WTC11 (cell line): ENCODE measurements at regions not wholly inside any gene's neighbourhood (a gene's known extent, or its start where the extent isn't known, plus 50 kb on each side); places are given as distances from the start of the nearest gene placed in this dataset.

Source experiments
- ATAC-seq: fragments of 200-7000 bp; cut with Tn5 transposase; 2 replicates; pipeline ENCODE4 v1.10.0; 2021; ENCODE audit warnings: mild to moderate bottlenecking, moderate library complexity
- CTCF ChIA-PET: fragments of 300-600 bp; sonication (Branson Sonifier 250); formaldehyde crosslinking; loops from one replicate; lab custom pipeline; 2021; ENCODE audit warnings: antibody characterized with exemption; lab: Charles Lee
- POLR2A ChIA-PET: fragments of 350-600 bp; sonication (Branson Sonifier 250); formaldehyde crosslinking; loops from one replicate; lab custom pipeline; 2021; ENCODE audit warnings: antibody characterized with exemption; lab: Charles Lee
- DNase-seq: peaks from one replicate; pipeline ENCODE4 v3.0.0; 2021; ENCODE audit warnings: low spot score
- H3K27ac Mint-ChIP-seq: 2 replicates; pipeline ENCODE4 v1.8.0; 2021; ENCODE audit warnings: mixed read lengths
- H3K27me3 Mint-ChIP-seq: 2 replicates; pipeline ENCODE4 v1.8.0; 2021; ENCODE audit warnings: low read depth, mild to moderate bottlenecking, moderate library complexity, mixed read lengths
- H3K36me3 Mint-ChIP-seq: 2 replicates; pipeline ENCODE4 v1.8.0; 2021; ENCODE audit warnings: mixed read lengths
- H3K4me1 Mint-ChIP-seq: 2 replicates; pipeline ENCODE4 v1.8.0; 2022; ENCODE audit warnings: mixed read lengths
- H3K4me3 Mint-ChIP-seq: 2 replicates; pipeline ENCODE4 v1.8.0; 2021; ENCODE audit warnings: mild to moderate bottlenecking, moderate library complexity, mixed read lengths
- H3K9me3 Mint-ChIP-seq: 2 replicates; pipeline ENCODE4 v1.8.0; 2021; ENCODE audit warnings: mixed read lengths
- AR ChIP-seq: fragments of 250-450 bp; sonication (Bioruptor Pico); IDR thresholded peaks from 2 replicates; pipeline ENCODE4 v1.9.0; 2021; ENCODE audit warnings: mild to moderate bottlenecking
- ATF1 ChIP-seq: sonication (generic); formaldehyde crosslinking; IDR thresholded peaks from 2 replicates; pipeline ENCODE4 v1.8.1; 2023; ENCODE audit warnings: mild to moderate bottlenecking, moderate library complexity, missing genetic modification reagents
- CREM ChIP-seq: sonication (generic); formaldehyde crosslinking; IDR thresholded peaks from 2 replicates; pipeline ENCODE4 v1.8.1; 2022; ENCODE audit warnings: mild to moderate bottlenecking, missing genetic modification reagents, moderate library complexity
- FOXP1 ChIP-seq: sonication (generic); formaldehyde crosslinking; IDR thresholded peaks from 2 replicates; pipeline ENCODE4 v1.8.0; 2022; ENCODE audit warnings: missing genetic modification reagents, mild to moderate bottlenecking, moderate library complexity, borderline replicate concordance
- GABPB1 ChIP-seq: sonication (generic); formaldehyde crosslinking; IDR thresholded peaks from 2 replicates; pipeline ENCODE4 v1.8.1; 2023; ENCODE audit warnings: mild to moderate bottlenecking, missing genetic modification reagents
- JAZF1 ChIP-seq: fragments of 250-450 bp; sonication (Bioruptor Pico); IDR thresholded peaks from 2 replicates; pipeline ENCODE4 v1.9.0; 2021; ENCODE audit warnings: moderate library complexity, mild to moderate bottlenecking, inconsistent platforms
- KAT7 ChIP-seq: sonication (generic); formaldehyde crosslinking; IDR thresholded peaks from 2 replicates; pipeline ENCODE4 v1.8.1; 2023; ENCODE audit warnings: missing genetic modification reagents, mild to moderate bottlenecking, borderline replicate concordance
- NR1H2 ChIP-seq: sonication (generic); formaldehyde crosslinking; IDR thresholded peaks from 2 replicates; pipeline ENCODE4 v1.9.0; 2021; ENCODE audit warnings: mild to moderate bottlenecking, moderate library complexity, missing genetic modification reagents
- PREB ChIP-seq: sonication (generic); formaldehyde crosslinking; IDR thresholded peaks from 2 replicates; pipeline ENCODE4 v1.8.1; 2022; ENCODE audit warnings: mild to moderate bottlenecking, missing genetic modification reagents, moderate library complexity, borderline replicate concordance
- RELA ChIP-seq: sonication (generic); formaldehyde crosslinking; IDR thresholded peaks from 2 replicates; pipeline ENCODE4 v1.8.1; 2022; ENCODE audit warnings: missing genetic modification reagents, mild to moderate bottlenecking, borderline replicate concordance
- SMAD3 ChIP-seq: sonication (generic); formaldehyde crosslinking; IDR thresholded peaks from 2 replicates; pipeline ENCODE4 v1.8.0; 2022; ENCODE audit warnings: missing genetic modification reagents, mild to moderate bottlenecking, borderline replicate concordance
- TEAD1 ChIP-seq: sonication (generic); formaldehyde crosslinking; IDR thresholded peaks from 2 replicates; pipeline ENCODE4 v1.8.0; 2022; ENCODE audit warnings: mild to moderate bottlenecking, missing genetic modification reagents
- TEAD4 ChIP-seq: sonication (generic); formaldehyde crosslinking; IDR thresholded peaks from 2 replicates; pipeline ENCODE4 v1.8.0; 2022; ENCODE audit warnings: mild to moderate bottlenecking, missing genetic modification reagents
- TP53 ChIP-seq: sonication (generic); formaldehyde crosslinking; IDR thresholded peaks from 2 replicates; pipeline ENCODE4 v1.8.1; 2023; ENCODE audit warnings: mild to moderate bottlenecking, missing genetic modification reagents
- ZBTB43 ChIP-seq: sonication (generic); formaldehyde crosslinking; IDR thresholded peaks from 2 replicates; pipeline ENCODE4 v1.8.1; 2023; ENCODE audit warnings: mild to moderate bottlenecking, missing genetic modification reagents
- ZNF138 ChIP-seq: sonication (generic); formaldehyde crosslinking; conservative IDR thresholded peaks from 2 replicates; pipeline ENCODE4 v1.8.1; 2022; ENCODE audit warnings: mild to moderate bottlenecking, moderate library complexity, missing genetic modification reagents
- ZNF219 ChIP-seq: sonication (generic); formaldehyde crosslinking; IDR thresholded peaks from 2 replicates; pipeline ENCODE4 v1.8.0; 2023; ENCODE audit warnings: missing genetic modification reagents, mild to moderate bottlenecking, borderline replicate concordance
- ZNF416 ChIP-seq: fragments of 250-450 bp; sonication (Bioruptor Pico); IDR thresholded peaks from 2 replicates; pipeline ENCODE4 v1.9.0; 2021; ENCODE audit warnings: mild to moderate bottlenecking, inconsistent platforms
- ZNF423 ChIP-seq: fragments of 250-450 bp; sonication (Bioruptor Pico); IDR thresholded peaks from 2 replicates; pipeline ENCODE4 v2.1.2; 2022; ENCODE audit warnings: mild to moderate bottlenecking, moderate library complexity
- TF ChIP-seq, protein P1 (sequence below): fragments of 250-450 bp; sonication (Bioruptor Pico); IDR thresholded peaks from 2 replicates; pipeline ENCODE4 v1.9.0; 2021; ENCODE audit warnings: mild to moderate bottlenecking
- TF ChIP-seq, protein P2 (sequence below): sonication (generic); formaldehyde crosslinking; IDR thresholded peaks from 2 replicates; pipeline ENCODE4 v1.8.0; 2022; ENCODE audit warnings: missing genetic modification reagents
- TF ChIP-seq, protein P3 (sequence below): fragments of 250-450 bp; sonication (Bioruptor Pico); IDR thresholded peaks from 2 replicates; pipeline ENCODE4 v1.9.0; 2021; ENCODE audit warnings: moderate library complexity, mild to moderate bottlenecking, inconsistent platforms, borderline replicate concordance

DNA sequence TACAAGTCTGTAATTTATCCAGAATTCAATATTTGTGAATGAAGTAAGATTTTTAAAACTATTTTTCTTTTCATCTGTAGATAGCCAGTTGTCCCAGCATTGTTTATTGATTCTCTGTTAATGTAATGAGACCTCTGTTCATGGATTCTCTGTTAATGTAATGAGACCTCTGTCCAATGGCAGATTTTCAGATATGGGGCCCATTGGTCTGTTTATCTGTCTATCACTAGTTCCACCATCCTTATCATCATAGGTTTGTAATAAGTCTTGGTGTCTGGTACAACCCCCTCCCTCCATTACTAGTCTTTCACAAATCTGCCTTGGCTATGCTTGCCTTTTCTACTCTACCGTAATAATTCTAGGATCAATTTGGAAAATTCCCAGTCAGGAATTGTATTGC lies 276.6 kb downstream of the ARHGAP12 start:
- no peak for DNase-seq
- H3K27ac Mint-ChIP-seq = no peak overlapping the region
- no peak for TF ChIP-seq TEAD1
- TF ChIP-seq ZNF423 (CRISPR knock-in tag) = no peak
- peaks cover 5% of the 10 kb centered on the region; the same call in 1 of the 2 replicates for H3K9me3 Mint-ChIP-seq
- POLR2A ChIA-PET = no interaction called here
- H3K4me3 Mint-ChIP-seq = no peak overlapping the region
- H3K4me1 Mint-ChIP-seq = peaks cover 13% of the 10 kb centered on the region
- CTCF ChIA-PET = no interaction called here
- H3K27me3 Mint-ChIP-seq = no peaks in the 10 kb centered on the region
- no peak for ATAC-seq
- 0 out of 2 replicates have a peak, but pooled peaks cover 2% of the 10 kb centered on the region for H3K36me3 Mint-ChIP-seq

- Mint-ChIP-seq H3K36me3 (0 out of 2 replicates have a peak, but pooled peaks cover 2% of the 10 kb centered on the region), H3K4me3 (no peak overlapping the region), H3K27me3 (no peaks in the 10 kb centered on the region), H3K27ac (no peak overlapping the region), H3K4me1 (peaks cover 6% of the 10 kb centered on the region), H3K9me3 (peaks cover 10% of the 10 kb centered on the region; the same call in 1 of the 2 replicates)
- ChIA-PET POLR2A (no interaction called here), CTCF (no interaction called here)
- DNase-seq (no peak), ATAC-seq (no peak)
- TF ChIP-seq AR (CRISPR knock-in tag) (no peak), ATF1 (CRISPR knock-in tag) (no peak), JAZF1 (CRISPR knock-in tag) (no peak), ZNF416 (no peak), CREM (no peak), FOXP1 (no peak), SMAD3 (CRISPR knock-in tag) (no peak), ZBTB43 (CRISPR knock-in tag) (no peak), KAT7 (CRISPR knock-in tag) (no peak), TEAD4 (CRISPR knock-in tag) (no peak)
- TF ChIP-seq, protein P1, sequence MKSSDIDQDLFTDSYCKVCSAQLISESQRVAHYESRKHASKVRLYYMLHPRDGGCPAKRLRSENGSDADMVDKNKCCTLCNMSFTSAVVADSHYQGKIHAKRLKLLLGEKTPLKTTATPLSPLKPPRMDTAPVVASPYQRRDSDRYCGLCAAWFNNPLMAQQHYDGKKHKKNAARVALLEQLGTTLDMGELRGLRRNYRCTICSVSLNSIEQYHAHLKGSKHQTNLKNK (CRISPR knock-in tag) = no peak
These were observed 278.6 kb downstream of the ARHGAP12 start for GRCh38 chr10:31650010-31650409.

DNA sequence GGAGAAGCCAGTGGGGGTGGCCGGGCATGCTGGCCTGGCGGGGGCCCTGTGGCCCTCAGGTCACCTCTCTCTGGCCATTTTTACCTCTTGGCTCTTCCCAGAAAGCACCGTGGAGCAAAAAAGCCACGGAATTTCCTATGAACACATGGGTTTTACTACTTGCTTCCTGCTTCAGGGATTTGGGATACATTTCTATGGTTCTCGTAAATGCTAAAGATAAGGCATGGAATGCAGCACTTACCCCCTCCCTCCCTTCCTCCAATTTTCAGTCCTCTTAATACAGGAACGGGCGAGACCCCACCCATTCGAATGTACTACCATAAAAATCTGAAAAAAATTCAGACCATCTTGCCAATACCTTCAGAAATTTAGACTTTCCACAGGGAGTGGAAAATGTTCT lies 279.7 kb downstream of the ARHGAP12 start:
- CTCF ChIA-PET = no interaction called here
- ATAC-seq (no peak), DNase-seq (no peak)
- Mint-ChIP-seq H3K4me3 (no peak overlapping the region), H3K9me3 (peaks cover 10% of the 10 kb centered on the region; the same call in 1 of the 2 replicates), H3K27ac (no peak overlapping the region), H3K4me1 (peaks cover 6% of the 10 kb centered on the region), H3K36me3 (0 out of 2 replicates have a peak, but pooled peaks cover 2% of the 10 kb centered on the region), H3K27me3 (no peaks in the 10 kb centered on the region)
- POLR2A ChIA-PET = no interaction called here
- TF ChIP-seq TP53 (no peak), NR1H2 (CRISPR knock-in tag) (no peak), SMAD3 (CRISPR knock-in tag) (no peak), ZNF423 (CRISPR knock-in tag) (no peak), ZNF219 (no peak), GABPB1 (CRISPR knock-in tag) (no peak), ATF1 (CRISPR knock-in tag) (no peak), RELA (CRISPR knock-in tag) (no peak), PREB (CRISPR knock-in tag) (no peak), ZNF138 (CRISPR knock-in tag) (no peak)
- TF ChIP-seq, protein P2, sequence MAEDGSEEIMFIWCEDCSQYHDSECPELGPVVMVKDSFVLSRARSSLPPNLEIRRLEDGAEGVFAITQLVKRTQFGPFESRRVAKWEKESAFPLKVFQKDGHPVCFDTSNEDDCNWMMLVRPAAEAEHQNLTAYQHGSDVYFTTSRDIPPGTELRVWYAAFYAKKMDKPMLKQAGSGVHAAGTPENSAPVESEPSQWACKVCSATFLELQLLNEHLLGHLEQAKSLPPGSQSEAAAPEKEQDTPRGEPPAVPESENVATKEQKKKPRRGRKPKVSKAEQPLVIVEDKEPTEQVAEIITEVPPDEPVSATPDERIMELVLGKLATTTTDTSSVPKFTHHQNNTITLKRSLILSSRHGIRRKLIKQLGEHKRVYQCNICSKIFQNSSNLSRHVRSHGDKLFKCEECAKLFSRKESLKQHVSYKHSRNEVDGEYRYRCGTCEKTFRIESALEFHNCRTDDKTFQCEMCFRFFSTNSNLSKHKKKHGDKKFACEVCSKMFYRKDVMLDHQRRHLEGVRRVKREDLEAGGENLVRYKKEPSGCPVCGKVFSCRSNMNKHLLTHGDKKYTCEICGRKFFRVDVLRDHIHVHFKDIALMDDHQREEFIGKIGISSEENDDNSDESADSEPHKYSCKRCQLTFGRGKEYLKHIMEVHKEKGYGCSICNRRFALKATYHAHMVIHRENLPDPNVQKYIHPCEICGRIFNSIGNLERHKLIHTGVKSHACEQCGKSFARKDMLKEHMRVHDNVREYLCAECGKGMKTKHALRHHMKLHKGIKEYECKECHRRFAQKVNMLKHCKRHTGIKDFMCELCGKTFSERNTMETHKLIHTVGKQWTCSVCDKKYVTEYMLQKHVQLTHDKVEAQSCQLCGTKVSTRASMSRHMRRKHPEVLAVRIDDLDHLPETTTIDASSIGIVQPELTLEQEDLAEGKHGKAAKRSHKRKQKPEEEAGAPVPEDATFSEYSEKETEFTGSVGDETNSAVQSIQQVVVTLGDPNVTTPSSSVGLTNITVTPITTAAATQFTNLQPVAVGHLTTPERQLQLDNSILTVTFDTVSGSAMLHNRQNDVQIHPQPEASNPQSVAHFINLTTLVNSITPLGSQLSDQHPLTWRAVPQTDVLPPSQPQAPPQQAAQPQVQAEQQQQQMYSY (CRISPR knock-in tag) = no peak
- TF ChIP-seq, protein P3, sequence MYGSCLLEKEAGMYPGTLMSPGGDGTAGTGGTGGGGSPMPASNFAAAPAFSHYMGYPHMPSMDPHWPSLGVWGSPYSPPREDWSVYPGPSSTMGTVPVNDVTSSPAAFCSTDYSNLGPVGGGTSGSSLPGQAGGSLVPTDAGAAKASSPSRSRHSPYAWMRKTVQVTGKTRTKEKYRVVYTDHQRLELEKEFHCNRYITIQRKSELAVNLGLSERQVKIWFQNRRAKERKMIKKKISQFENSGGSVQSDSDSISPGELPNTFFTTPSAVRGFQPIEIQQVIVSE (CRISPR knock-in tag) = no peak
